Sigmoid colon (tissue), 4 donors: ENCODE measurements at regions not wholly inside any gene's neighbourhood (a gene's known extent, or its start where the extent isn't known, plus 50 kb on each side); places are given as distances from the start of the nearest gene placed in this dataset.

Source experiments
- EP300 ChIP-seq, 4 donors: sonication (generic); formaldehyde crosslinking; IDR thresholded peaks; one replicate each; pipeline ENCODE4 v1.6.1; 2017; ENCODE audit warnings: antibody characterized with exemption in 4 of 4
- POLR2A ChIP-seq, 2 donors: fragments of 450-650 bp; IDR thresholded peaks; one replicate each; pipeline ENCODE4 v1.6.1; 2016; ENCODE audit warnings: antibody characterized with exemption in 2 of 2, mild to moderate bottlenecking in 2 of 2, moderate library complexity in 2 of 2
- TF ChIP-seq, protein P1 (sequence below), 4 experiments: fragments of 450-650 bp in 3 of 4; fragments of 200-600 bp in 1 of 4; IDR thresholded peaks; one replicate each; pipeline ENCODE4 v1.5.1; 2016 to 2019; ENCODE audit warnings: antibody characterized with exemption in 4 of 4, mild to moderate bottlenecking in 3 of 4, moderate library complexity in 2 of 4

DNA sequence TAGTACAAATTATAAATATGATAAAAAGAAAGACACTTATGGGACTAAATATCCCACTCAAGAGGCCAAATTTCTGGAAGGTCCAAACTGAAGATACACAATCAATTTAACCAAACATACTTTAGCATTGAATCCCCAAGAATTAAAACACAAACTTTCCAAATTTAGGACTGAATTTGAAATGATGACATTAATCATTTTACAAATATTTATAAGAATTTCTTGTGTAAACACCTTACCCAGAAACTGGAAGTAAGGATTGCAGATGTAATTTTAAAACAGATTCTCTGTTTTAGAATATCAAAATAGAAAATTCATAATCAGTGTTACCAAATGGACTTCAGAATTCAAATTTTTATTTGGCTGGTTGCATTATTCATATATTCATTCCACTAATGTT is 588.2 kb upstream of the KCND2 start:
- no peak for TF ChIP-seq EP300 (IDR thresholded peaks at IDR 0.05)
- TF ChIP-seq, protein P1, sequence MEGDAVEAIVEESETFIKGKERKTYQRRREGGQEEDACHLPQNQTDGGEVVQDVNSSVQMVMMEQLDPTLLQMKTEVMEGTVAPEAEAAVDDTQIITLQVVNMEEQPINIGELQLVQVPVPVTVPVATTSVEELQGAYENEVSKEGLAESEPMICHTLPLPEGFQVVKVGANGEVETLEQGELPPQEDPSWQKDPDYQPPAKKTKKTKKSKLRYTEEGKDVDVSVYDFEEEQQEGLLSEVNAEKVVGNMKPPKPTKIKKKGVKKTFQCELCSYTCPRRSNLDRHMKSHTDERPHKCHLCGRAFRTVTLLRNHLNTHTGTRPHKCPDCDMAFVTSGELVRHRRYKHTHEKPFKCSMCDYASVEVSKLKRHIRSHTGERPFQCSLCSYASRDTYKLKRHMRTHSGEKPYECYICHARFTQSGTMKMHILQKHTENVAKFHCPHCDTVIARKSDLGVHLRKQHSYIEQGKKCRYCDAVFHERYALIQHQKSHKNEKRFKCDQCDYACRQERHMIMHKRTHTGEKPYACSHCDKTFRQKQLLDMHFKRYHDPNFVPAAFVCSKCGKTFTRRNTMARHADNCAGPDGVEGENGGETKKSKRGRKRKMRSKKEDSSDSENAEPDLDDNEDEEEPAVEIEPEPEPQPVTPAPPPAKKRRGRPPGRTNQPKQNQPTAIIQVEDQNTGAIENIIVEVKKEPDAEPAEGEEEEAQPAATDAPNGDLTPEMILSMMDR (IDR thresholded peaks at IDR 0.05), result no peak
- no peak for TF ChIP-seq POLR2A (IDR thresholded peaks at IDR 0.05)
